OCI-LY1 (cell line): ENCODE measurements at regions not wholly inside any gene's neighbourhood (a gene's known extent, or its start where the extent isn't known, plus 50 kb on each side); places are given as distances from the start of the nearest gene placed in this dataset.

ENCODE experiments used
- H2AFZ ChIP-seq: fragments of 200-600 bp; sonication (generic), shearing (Covaris generic); 2 replicates; pipeline ENCODE4 v1.6.0; 2014; ENCODE audit warnings: antibody characterized with exemption, mild to moderate bottlenecking, low read length
- H3F3A ChIP-seq: fragments of 200-600 bp; sonication (generic), shearing (Covaris generic); 2 replicates; pipeline ENCODE4 v1.6.0; 2014; ENCODE audit warnings: mild to moderate bottlenecking, antibody characterized with exemption, low read length, moderate library complexity; ENCODE audit not compliant: insufficient read depth
- H3K27ac ChIP-seq: fragments of 200-600 bp; sonication (generic); 2 replicates; pipeline ENCODE4 v1.5.1; 2014; ENCODE audit warnings: low read length, mixed run types, mild to moderate bottlenecking, low read depth; ENCODE audit not compliant: poor library complexity, severe bottlenecking
- H3K27me3 ChIP-seq: fragments of 200-600 bp; sonication (generic); 2 replicates; pipeline ENCODE4 v1.6.0; 2014; ENCODE audit warnings: antibody characterized with exemption, mild to moderate bottlenecking, low read length, moderate library complexity; ENCODE audit not compliant: insufficient read depth
- H3K36me3 ChIP-seq: fragments of 200-600 bp; sonication (generic); 2 replicates; pipeline ENCODE4 v1.6.1; 2014; ENCODE audit warnings: mild to moderate bottlenecking, antibody characterized with exemption, low read length, moderate library complexity, mixed read lengths; ENCODE audit not compliant: insufficient read depth
- H3K4me1 ChIP-seq: fragments of 200-600 bp; sonication (generic); 2 replicates; pipeline ENCODE4 v1.5.1; 2014; ENCODE audit warnings: mild to moderate bottlenecking, low read length, moderate library complexity; ENCODE audit not compliant: insufficient read depth, severe bottlenecking
- H3K4me2 ChIP-seq: fragments of 200-600 bp; sonication (generic), shearing (Covaris generic); 2 replicates; pipeline ENCODE4 v1.6.1; 2014; ENCODE audit warnings: low read length
- H3K4me3 ChIP-seq: fragments of 200-600 bp; sonication (generic); 2 replicates; pipeline ENCODE4 v1.5.1; 2014; ENCODE audit warnings: low read length, low read depth, mild to moderate bottlenecking, mixed read lengths; ENCODE audit not compliant: poor library complexity, severe bottlenecking
- H3K79me2 ChIP-seq: fragments of 200-600 bp; shearing (Covaris generic); 2 replicates; pipeline ENCODE4 v1.6.1; 2016; ENCODE audit warnings: mixed run types, low read length, mixed read lengths; ENCODE audit not compliant: insufficient read depth
- H3K9ac ChIP-seq: fragments of 200-600 bp; sonication (generic), shearing (Covaris generic); 2 replicates; pipeline ENCODE4 v1.6.1; 2014; ENCODE audit warnings: mild to moderate bottlenecking, low read length, mixed read lengths
- H3K9me2 ChIP-seq: fragments of 200-600 bp; sonication (generic), shearing (Covaris generic); 2 replicates; pipeline ENCODE4 v1.6.1; 2014; ENCODE audit warnings: low read depth, mild to moderate bottlenecking, low read length, mixed read lengths
- H3K9me3 ChIP-seq: fragments of 200-600 bp; shearing (Covaris generic); 2 replicates; pipeline ENCODE4 v1.6.1; 2014; ENCODE audit warnings: low read length, mixed read lengths
- H4K20me1 ChIP-seq: fragments of 200-600 bp; sonication (generic), shearing (Covaris generic); 2 replicates; pipeline ENCODE4 v1.6.0; 2016; ENCODE audit warnings: mild to moderate bottlenecking, low read length; ENCODE audit not compliant: insufficient read depth
- EZH2 ChIP-seq: fragments of 200-600 bp; sonication (generic), shearing (Covaris generic); IDR thresholded peaks from 2 replicates; pipeline ENCODE4 v1.8.0; 2017; ENCODE audit warnings: borderline replicate concordance, mixed run types, mild to moderate bottlenecking, antibody characterized with exemption, low read length, moderate library complexity, mixed read lengths
- TF ChIP-seq, protein P1 (sequence below): fragments of 200-600 bp; sonication (generic), shearing (Covaris generic); IDR thresholded peaks from 2 replicates; pipeline ENCODE4 v1.5.1; 2017; ENCODE audit warnings: mild to moderate bottlenecking, antibody characterized with exemption, low read length, moderate library complexity, mixed read lengths

DNA sequence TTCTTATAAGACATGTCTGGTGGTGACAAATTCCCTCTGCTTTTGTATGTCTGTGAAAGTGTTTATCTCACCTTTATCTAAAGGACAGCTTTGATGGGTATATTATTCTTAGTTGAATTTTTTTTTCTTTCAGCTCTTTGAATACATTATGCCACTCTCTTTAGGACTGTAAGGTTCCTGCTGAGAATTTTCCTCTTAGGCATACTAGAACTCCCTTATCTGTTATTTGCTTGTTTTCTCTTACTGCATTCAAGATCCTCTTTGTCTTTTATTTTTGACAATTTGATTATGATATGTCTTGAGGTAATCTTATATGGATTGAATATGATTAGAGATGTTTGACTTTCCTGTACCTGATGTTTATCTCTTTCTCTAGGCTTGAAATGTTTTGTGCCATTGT lies 1328.4 kb downstream of the PCDH9 start:
- Histone ChIP-seq H3K27ac (no peak overlapping the region), H3K27me3 (no peaks in the 10 kb centered on the region), H2AFZ (no peak overlapping the region), H3K4me3 (no peak overlapping the region), H3F3A (peaks cover 5% of the 10 kb centered on the region; the same call in 1 of the 2 replicates), H3K9ac (no peak overlapping the region), H3K4me1 (no peaks in the 10 kb centered on the region), H4K20me1 (no peaks in the 10 kb centered on the region), H3K9me3 (peaks cover 7% of the 10 kb centered on the region), H3K36me3 (no peaks in the 10 kb centered on the region), H3K4me2 (no peak overlapping the region), H3K79me2 (no peaks in the 10 kb centered on the region), H3K9me2 (no peaks in the 10 kb centered on the region)
- TF ChIP-seq, protein P1, sequence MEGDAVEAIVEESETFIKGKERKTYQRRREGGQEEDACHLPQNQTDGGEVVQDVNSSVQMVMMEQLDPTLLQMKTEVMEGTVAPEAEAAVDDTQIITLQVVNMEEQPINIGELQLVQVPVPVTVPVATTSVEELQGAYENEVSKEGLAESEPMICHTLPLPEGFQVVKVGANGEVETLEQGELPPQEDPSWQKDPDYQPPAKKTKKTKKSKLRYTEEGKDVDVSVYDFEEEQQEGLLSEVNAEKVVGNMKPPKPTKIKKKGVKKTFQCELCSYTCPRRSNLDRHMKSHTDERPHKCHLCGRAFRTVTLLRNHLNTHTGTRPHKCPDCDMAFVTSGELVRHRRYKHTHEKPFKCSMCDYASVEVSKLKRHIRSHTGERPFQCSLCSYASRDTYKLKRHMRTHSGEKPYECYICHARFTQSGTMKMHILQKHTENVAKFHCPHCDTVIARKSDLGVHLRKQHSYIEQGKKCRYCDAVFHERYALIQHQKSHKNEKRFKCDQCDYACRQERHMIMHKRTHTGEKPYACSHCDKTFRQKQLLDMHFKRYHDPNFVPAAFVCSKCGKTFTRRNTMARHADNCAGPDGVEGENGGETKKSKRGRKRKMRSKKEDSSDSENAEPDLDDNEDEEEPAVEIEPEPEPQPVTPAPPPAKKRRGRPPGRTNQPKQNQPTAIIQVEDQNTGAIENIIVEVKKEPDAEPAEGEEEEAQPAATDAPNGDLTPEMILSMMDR: no peak
- no peak for TF ChIP-seq EZH2

DNA sequence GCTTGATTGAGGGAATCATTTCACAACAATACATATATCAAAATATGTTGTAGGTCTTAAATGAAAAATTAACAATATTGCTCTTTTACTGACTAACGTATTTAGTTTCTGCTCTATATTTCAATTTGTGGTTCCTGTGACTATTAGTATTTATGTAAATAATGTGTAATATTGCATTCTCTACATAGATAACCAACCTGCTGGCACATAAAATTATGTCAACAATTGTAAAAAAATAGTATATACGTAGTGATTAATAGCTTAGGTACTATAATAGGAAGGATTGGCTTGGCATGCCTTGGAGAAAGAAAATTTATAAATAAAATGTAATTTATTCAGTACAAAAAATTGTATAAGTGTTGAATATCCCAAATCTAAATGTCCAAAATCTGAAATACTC lies 1336.1 kb downstream of the PCDH9 start:
- Histone ChIP-seq H3K9me2 (no peaks in the 10 kb centered on the region), H3K36me3 (no peaks in the 10 kb centered on the region), H3F3A (peaks cover 5% of the 10 kb centered on the region; the same call in 1 of the 2 replicates), H3K9ac (no peak overlapping the region), H2AFZ (peak overlapping the region; percentile 51), H3K4me1 (peaks cover 8% of the 10 kb centered on the region), H3K4me3 (no peak overlapping the region), H3K4me2 (no peak overlapping the region), H4K20me1 (no peaks in the 10 kb centered on the region), H3K9me3 (no peaks in the 10 kb centered on the region), H3K79me2 (no peaks in the 10 kb centered on the region), H3K27me3 (no peaks in the 10 kb centered on the region), H3K27ac (no peak overlapping the region)
- TF ChIP-seq, protein P1: no peak
- TF ChIP-seq EZH2: no peak

DNA sequence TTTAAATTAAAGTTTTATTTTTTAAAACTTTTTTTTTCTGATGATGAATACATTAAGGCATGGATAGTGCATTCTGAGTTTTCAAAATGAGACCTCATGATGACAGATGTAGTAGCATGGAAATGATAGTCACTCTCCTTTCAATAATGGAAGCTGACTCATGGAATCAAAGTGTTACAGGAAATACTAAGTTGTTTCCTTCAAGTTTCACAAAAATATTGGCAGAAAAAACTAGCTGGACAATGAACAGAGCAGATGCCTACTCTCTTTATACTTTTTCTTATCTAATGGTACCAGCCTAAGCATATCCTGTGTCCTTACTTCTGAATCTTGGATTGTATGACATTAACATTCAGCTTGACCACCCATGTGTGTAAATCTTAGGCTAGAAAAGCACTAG lies 1337.3 kb downstream of the PCDH9 start:
- no peaks in the 10 kb centered on the region for H3K9me3 ChIP-seq
- no peaks in the 10 kb centered on the region for H3K9me2 ChIP-seq
- H3K79me2 ChIP-seq: no peaks in the 10 kb centered on the region
- no peak overlapping the region for H3K4me3 ChIP-seq
- H4K20me1 ChIP-seq: no peaks in the 10 kb centered on the region
- peaks cover 8% of the 10 kb centered on the region for H3K4me1 ChIP-seq
- H3F3A ChIP-seq: no peaks in the 10 kb centered on the region
- no peaks in the 10 kb centered on the region for H3K36me3 ChIP-seq
- H3K4me2 ChIP-seq: no peak overlapping the region
- H2AFZ ChIP-seq: peak overlapping the region; percentile 51; the same call in 1 of the 2 replicates
- H3K9ac ChIP-seq: no peak overlapping the region
- no peaks in the 10 kb centered on the region for H3K27me3 ChIP-seq
- H3K27ac ChIP-seq: no peak overlapping the region
- TF ChIP-seq, protein P1: no peak
- TF ChIP-seq EZH2: no peak
